ENCODE measurements at regions not wholly inside any gene's neighbourhood (a gene's known extent, or its start where the extent isn't known, plus 50 kb on each side); places are given as distances from the start of the nearest gene placed in this dataset.
A peak's percentile ranks its signal among the peaks of the same experiment; 100 is the strongest.

- TF ChIP-seq ZBTB11 (CRISPR knock-in tag; IDR thresholded peaks at IDR 0.05) (no peak), MEIS2 (IDR thresholded peaks at IDR 0.05; ENCODE audit: partially characterized antibody) (peak; percentile 36)
Observed at GRCh38 chr6:140602431-140603248, 1228.2 kb upstream of the CITED2 start (continued).

- Histone ChIP-seq H4K20me1 (replicated peaks; ENCODE audit: control insufficient read depth, insufficient read depth, low read length) (no peaks in the 10 kb centered on the region), H3K4me1 (replicated peaks in 1 of 2; ENCODE audit: control insufficient read depth in 2 of 2, insufficient read depth in 2 of 2, low read length in 2 of 2) (no peaks in the 10 kb centered on the region), H3K4me2 (ENCODE audit: insufficient read depth, low read length) (no peak overlapping the region), H3K9me3 (replicated peaks; ENCODE audit: control insufficient read depth, insufficient read depth, low read depth, low read length) (no peaks in the 10 kb centered on the region), H3K4me3 (no peak overlapping the region), H3K9ac (ENCODE audit: insufficient read depth in 1 of 2, low read depth in 2 of 2, low read length in 2 of 2) (no peak overlapping the region), H3K27me3 (ENCODE audit: control insufficient read depth in 2 of 2, insufficient read depth in 2 of 2, low read length in 2 of 2) (no peaks in the 10 kb centered on the region), H3K36me3 (ENCODE audit: control insufficient read depth, insufficient read depth, low read length) (no peaks in the 10 kb centered on the region), H2AFZ (ENCODE audit: low read depth, low read length) (no peak overlapping the region), H3K79me2 (ENCODE audit: control insufficient read depth, insufficient read depth, low read length) (no peaks in the 10 kb centered on the region), H3K27ac (ENCODE audit: extremely low read depth, low read depth, low read length) (no peak overlapping the region), H3K9me1 (ENCODE audit: control insufficient read depth, insufficient read depth, low read length) (no peaks in the 10 kb centered on the region)
- 24% methylated on average over 3 of the region's 3 CpGs for WGBS (ENCODE audit: insufficient coverage, low coverage, missing lambda C conversion rate)
- FAIRE-seq = no peak
- in situ Hi-C loops (cut with MboI) = no loop called here
- ChIA-PET CTCF (ENCODE audit: low intra/inter-chr PET ratio) (no interaction called here), POLR2A (interaction anchor here (0.6 kb wide), 1 partner anchor 1644 kb away, joined by 3 read pairs; no protein-coding TSS in a partner anchor)
- no TSS peak for BruUV-seq (replicated peaks)
- no peak for DNase-seq (ENCODE audit: extremely low read depth in 1 of 4, low spot score in 3 of 4)
- intact Hi-C loops (cut with micrococcal nuclease) = no loop called here
- ATAC-seq = no peak
- TF ChIP-seq ZBTB7A (IDR thresholded peaks at IDR 0.05; ENCODE audit: borderline replicate concordance, control insufficient read depth, low read depth, low read length) = no peak
- TF ChIP-seq ZNF174 (CRISPR knock-in tag; IDR thresholded peaks at IDR 0.05) = no peak
- TF ChIP-seq SOX6 (IDR thresholded peaks at IDR 0.05) = no peak
- no peak for TF ChIP-seq SIRT6 (IDR thresholded peaks at IDR 0.05; ENCODE audit: low read depth, low read length)
- TF ChIP-seq TSC22D4 (tag; IDR thresholded peaks at IDR 0.05) = no peak
- no peak for TF ChIP-seq GATAD2A (IDR thresholded peaks at IDR 0.05)
- no peak for TF ChIP-seq MEIS2 (IDR thresholded peaks at IDR 0.05; ENCODE audit: partially characterized antibody)
- no peak for TF ChIP-seq GTF3C2 (IDR thresholded peaks at IDR 0.05; ENCODE audit: borderline replicate concordance, extremely low read depth, insufficient read length)
- no peak for TF ChIP-seq FOXK1 (CRISPR knock-in tag; IDR thresholded peaks at IDR 0.05; ENCODE audit: borderline replicate concordance)
- no peak for TF ChIP-seq POLR2AphosphoS5 (IDR thresholded peaks at IDR 0.05; ENCODE audit: control insufficient read depth, insufficient read depth, low read depth, low read length)
- TF ChIP-seq FOS (IDR thresholded peaks at IDR 0.05; ENCODE audit: extremely low read depth, insufficient read length) = no peak
Observed at GRCh38 chr6:140601021-140601808, 1226.8 kb upstream of the CITED2 start.

Data from K562 (cell line).